Fibroblast of pulmonary artery (primary cell): ENCODE measurements at regions not wholly inside any gene's neighbourhood (a gene's known extent, or its start where the extent isn't known, plus 50 kb on each side); places are given as distances from the start of the nearest gene placed in this dataset.
A peak's percentile ranks its signal among the peaks of the same experiment; 100 is the strongest.

Experiments used
- DNase-seq: peaks from one replicate; pipeline ENCODE4 v3.0.0-alpha.2; 2010; ENCODE audit warnings: low read depth
- H3K4me3 ChIP-seq: replicated peaks from 2 replicates; pipeline ENCODE4 v1.5.1; 2011; ENCODE audit warnings: low read depth, mild to moderate bottlenecking, control low read depth, low read length, moderate library complexity
- CTCF ChIP-seq: IDR thresholded peaks from 2 replicates; pipeline ENCODE4 v1.5.1; 2011; ENCODE audit warnings: mild to moderate bottlenecking, control low read depth, low read length, inconsistent platforms; ENCODE audit errors: missing control alignments

- peak; percentile 95 for TF ChIP-seq CTCF
- H3K4me3 ChIP-seq: no peak overlapping the region
- DNase-seq: peak; percentile 90
Measured at GRCh38 chr14:59028476-59029202, 159.8 kb upstream of the DAAM1 start.

- no peak for TF ChIP-seq CTCF
- H3K4me3 ChIP-seq: no peak overlapping the region
- DNase-seq: no peak
Measured at GRCh38 chr14:59032826-59033225, 155.6 kb upstream of the DAAM1 start.

GRCh38 chr14:59036134-59036533 is 152.3 kb upstream of the DAAM1 start:
- TF ChIP-seq CTCF: no peak
- DNase-seq: no peak
- no peak overlapping the region for H3K4me3 ChIP-seq

GRCh38 chr14:59037086-59037485 is 151.4 kb upstream of the DAAM1 start:
- H3K4me3 ChIP-seq: no peak overlapping the region
- no peak for DNase-seq
- no peak for TF ChIP-seq CTCF

GRCh38 chr14:59037620-59038019 is 150.8 kb upstream of the DAAM1 start:
- no peak for TF ChIP-seq CTCF
- no peak for DNase-seq
- no peak overlapping the region for H3K4me3 ChIP-seq

- TF ChIP-seq CTCF: no peak
- DNase-seq: no peak
- no peak overlapping the region for H3K4me3 ChIP-seq
Measured at GRCh38 chr14:59038746-59039145, 149.7 kb upstream of the DAAM1 start.

GRCh38 chr14:59041308-59041707 is 147.2 kb upstream of the DAAM1 start:
- H3K4me3 ChIP-seq: no peak overlapping the region
- TF ChIP-seq CTCF: no peak
- DNase-seq: no peak
